ENCODE measurements at regions not wholly inside any gene's neighbourhood (a gene's known extent, or its start where the extent isn't known, plus 50 kb on each side); places are given as distances from the start of the nearest gene placed in this dataset.

DNA sequence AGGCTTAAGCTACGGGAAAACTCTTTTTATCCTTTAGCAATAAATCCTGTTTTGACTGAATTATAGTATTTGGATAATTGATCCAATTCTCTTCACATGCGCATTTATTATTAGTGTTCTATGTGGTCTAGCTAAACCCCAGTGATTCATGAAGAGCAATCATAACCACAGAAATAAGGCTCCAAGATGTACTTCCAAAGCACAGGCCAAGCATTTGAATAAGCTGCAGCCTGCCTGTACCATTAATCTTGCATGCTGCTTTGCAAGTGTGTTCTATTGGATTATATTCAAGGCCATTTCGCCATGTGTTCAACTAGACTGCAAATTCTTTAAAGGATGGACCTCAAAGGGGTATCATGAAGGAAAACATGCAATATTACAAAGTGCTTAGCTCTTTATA is 385.2 kb upstream of the FAT1 start:
- H3K36me3 ChIP-seq (ENCODE audit: control insufficient read depth, insufficient read depth, low read length), result no peaks in the 10 kb centered on the region
- no peaks in the 10 kb centered on the region for H3K79me1 ChIP-seq (ENCODE audit: low read depth in 1 of 2, low read length in 2 of 2)
- in situ Hi-C loops (cut with MboI; ENCODE audit: low sequenced_read_pairs), result no loop called here
- no CpG with 5 or more reads among the region's 3 CpGs for WGBS, 2 experiments (ENCODE audit: extremely low coverage in 2 of 2, insufficient read length in 1 of 2)
- no TSS peak for BruUV-seq (replicated peaks)
- no peak overlapping the region for H2AK9ac ChIP-seq (replicated peaks; ENCODE audit: low read depth, low read length, poor library complexity)
- no peak overlapping the region for H3K14ac ChIP-seq (replicated peaks; ENCODE audit: low read depth, low read length)
- H3K9me1 ChIP-seq (ENCODE audit: insufficient read depth, low read length), result no peaks in the 10 kb centered on the region
- H2BK5ac ChIP-seq (ENCODE audit: low read depth, low read length, poor library complexity, severe bottlenecking), result no peak overlapping the region
- no peaks in the 10 kb centered on the region for H3K27me3 ChIP-seq (ENCODE audit: control insufficient read depth, insufficient read depth, low read length)
- no peaks in the 10 kb centered on the region for H4K20me1 ChIP-seq (ENCODE audit: insufficient read depth, low read length)
- H3K9me3 ChIP-seq (ENCODE audit: control insufficient read depth, insufficient read depth, low read length), result no peaks in the 10 kb centered on the region
- H3K4me3 ChIP-seq (ENCODE audit: insufficient read depth, low read depth, low read length), result no peak overlapping the region
- no peak overlapping the region for H4K91ac ChIP-seq (ENCODE audit: insufficient read depth, low read depth, low read length)
- dilution Hi-C loops (cut with HindIII; ENCODE audit: low sequenced_read_pairs, unreplicated experiment), result no loop called here
- H2BK120ac ChIP-seq (ENCODE audit: low read depth, low read length), result no peak overlapping the region
- intact Hi-C loops (cut with micrococcal nuclease), result no loop called here
- H2AFZ ChIP-seq (replicated peaks; ENCODE audit: low read length, poor library complexity), result no peak overlapping the region
- H3K4me1 ChIP-seq (ENCODE audit: control insufficient read depth, insufficient read depth, low read length), result no peaks in the 10 kb centered on the region
- ATAC-seq (ENCODE audit: low read depth) (no peak), DNase-seq (no peak)
- no peak overlapping the region for H2BK15ac ChIP-seq (ENCODE audit: low read depth, low read length)
- H2BK20ac ChIP-seq (ENCODE audit: low read depth, low read length), result no peak overlapping the region
- no peak overlapping the region for H3K56ac ChIP-seq (ENCODE audit: extremely low read depth, insufficient read depth, low read length)
- H4K8ac ChIP-seq (ENCODE audit: low read depth in 2 of 2, low read length in 2 of 2), result no peak overlapping the region
- ChIA-PET POLR2A (ENCODE audit: unreplicated experiment) (no interaction called here), CTCF (no interaction called here)
- H3K9ac ChIP-seq (ENCODE audit: low read depth, low read length), result no peak overlapping the region
- TF ChIP-seq SMC3 (IDR thresholded peaks at IDR 0.05; ENCODE audit: low read depth, low read length), result no peak
- TF ChIP-seq, protein P1, sequence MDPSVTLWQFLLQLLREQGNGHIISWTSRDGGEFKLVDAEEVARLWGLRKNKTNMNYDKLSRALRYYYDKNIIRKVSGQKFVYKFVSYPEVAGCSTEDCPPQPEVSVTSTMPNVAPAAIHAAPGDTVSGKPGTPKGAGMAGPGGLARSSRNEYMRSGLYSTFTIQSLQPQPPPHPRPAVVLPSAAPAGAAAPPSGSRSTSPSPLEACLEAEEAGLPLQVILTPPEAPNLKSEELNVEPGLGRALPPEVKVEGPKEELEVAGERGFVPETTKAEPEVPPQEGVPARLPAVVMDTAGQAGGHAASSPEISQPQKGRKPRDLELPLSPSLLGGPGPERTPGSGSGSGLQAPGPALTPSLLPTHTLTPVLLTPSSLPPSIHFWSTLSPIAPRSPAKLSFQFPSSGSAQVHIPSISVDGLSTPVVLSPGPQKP (IDR thresholded peaks at IDR 0.05; ENCODE audit: borderline replicate concordance, low read depth, low read length), result no peak
- no peak overlapping the region for H3K4me2 ChIP-seq (ENCODE audit: low read depth, low read length)
- no peak overlapping the region for H2AK5ac ChIP-seq (ENCODE audit: low read depth, low read length)
- H3K27ac ChIP-seq (ENCODE audit: insufficient read depth, low read length), result no peak overlapping the region
- no peak overlapping the region for H3K18ac ChIP-seq (ENCODE audit: low read depth, low read length)
- no peak overlapping the region for H3K4ac ChIP-seq (ENCODE audit: low read depth, low read length)
- no peak overlapping the region for H3K23ac ChIP-seq (ENCODE audit: low read depth, low read length)
- H4K5ac ChIP-seq (ENCODE audit: low read depth, low read length), result no peak overlapping the region
